H1 (cell line): ENCODE measurements at regions not wholly inside any gene's neighbourhood (a gene's known extent, or its start where the extent isn't known, plus 50 kb on each side); places are given as distances from the start of the nearest gene placed in this dataset.

Experiments used
- CTCF ChIA-PET: fragments of 300-600 bp; sonication (Branson Sonifier 250); formaldehyde crosslinking; loops from one replicate; lab custom pipeline; 2021; ENCODE audit not compliant: partially characterized antibody; lab: Charles Lee
- POLR2A ChIA-PET: fragments of 300-600 bp; sonication (Branson Sonifier 250); formaldehyde crosslinking; loops from one replicate; lab custom pipeline; 2021; ENCODE audit warnings: inconsistent platforms; ENCODE audit not compliant: partially characterized antibody; lab: Charles Lee
- DNase-seq, 2 experiments: peaks; one replicate each; pipeline versions ENCODE4 v3.0.0 to v3.0.0-alpha.2; 2010 to 2022; ENCODE audit warnings: low spot score in 2 of 2, low read depth in 1 of 2, mixed read lengths in 1 of 2
- FAIRE-seq: peaks from 2 replicates; lab custom pipeline; 2011; peaks lifted over from hg19 to GRCh38; lab: Jason Lieb, UNC
- H2AFZ ChIP-seq: 2 replicates; pipeline ENCODE4 v1.8.1; 2012; ENCODE audit warnings: low read length, inconsistent platforms
- H2AK5ac ChIP-seq: 2 replicates; pipeline ENCODE4 v1.6.1; 2013; ENCODE audit warnings: low read depth, low read length
- H2BK120ac ChIP-seq: replicated peaks from 2 replicates; pipeline ENCODE3; 2013; ENCODE audit warnings: low read depth, low read length, inconsistent platforms
- H2BK12ac ChIP-seq: 2 replicates; pipeline ENCODE4 v1.6.1; 2013; ENCODE audit warnings: low read depth, low read length
- H2BK15ac ChIP-seq: 2 replicates; pipeline ENCODE4 v1.6.1; 2013; ENCODE audit warnings: low read length
- H2BK20ac ChIP-seq: 2 replicates; pipeline ENCODE4 v1.6.1; 2013; ENCODE audit warnings: low read length
- H2BK5ac ChIP-seq: 2 replicates; pipeline ENCODE4 v1.6.1; 2013; ENCODE audit warnings: low read depth, low read length
- H3K14ac ChIP-seq: 2 replicates; pipeline ENCODE4 v1.6.1; 2013; ENCODE audit warnings: inconsistent platforms; ENCODE audit not compliant: insufficient read length
- H3K18ac ChIP-seq: 2 replicates; pipeline ENCODE4 v1.6.1; 2013; ENCODE audit warnings: low read length; ENCODE audit errors: extremely low read depth
- H3K23ac ChIP-seq: 2 replicates; pipeline ENCODE4 v1.6.1; 2013; ENCODE audit warnings: inconsistent platforms; ENCODE audit not compliant: insufficient read length
- H3K23me2 ChIP-seq: 2 replicates; pipeline ENCODE4 v1.6.1; 2013; ENCODE audit warnings: low read depth, low read length
- H3K27ac ChIP-seq: 2 replicates; pipeline ENCODE4 v1.6.1; 2011; ENCODE audit warnings: low read depth, low read length, inconsistent platforms
- H3K27me3 ChIP-seq, 4 experiments: replicated peaks in 1 of 4; 1 replicate in 1 of 4; 2 replicates in 3 of 4; pipeline versions ENCODE4 v1.6.1 to v1.8.1; 2011 to 2013; ENCODE audit warnings: low read length in 3 of 4, mild to moderate bottlenecking in 3 of 4, inconsistent platforms in 2 of 4, mixed read lengths in 2 of 4, moderate library complexity in 1 of 4; ENCODE audit not compliant: control insufficient read depth in 3 of 4, insufficient read depth in 3 of 4; ENCODE audit errors: extremely low read depth in 1 of 4
- H3K36me3 ChIP-seq, 4 experiments: 2 replicates each; pipeline versions ENCODE4 v1.6.1 to v1.8.1; 2011 to 2013; ENCODE audit warnings: mild to moderate bottlenecking in 4 of 4, low read length in 3 of 4, moderate library complexity in 2 of 4, control low read depth in 1 of 4, inconsistent platforms in 1 of 4; ENCODE audit not compliant: insufficient read depth in 4 of 4, control insufficient read depth in 2 of 4
- H3K4ac ChIP-seq: replicated peaks from 2 replicates; pipeline ENCODE3; 2013; ENCODE audit warnings: low read length, low read depth, mixed read lengths, inconsistent platforms; ENCODE audit not compliant: insufficient read length
- H3K4me1 ChIP-seq, 4 experiments: replicated peaks in 1 of 4; 1 replicate in 1 of 4; 2 replicates in 3 of 4; pipeline versions ENCODE4 v1.6.1 to v1.8.1; 2011 to 2013; ENCODE audit warnings: low read length in 3 of 4, inconsistent platforms in 2 of 4, mixed read lengths in 1 of 4; ENCODE audit not compliant: insufficient read depth in 4 of 4, control insufficient read depth in 3 of 4
- H3K4me2 ChIP-seq, 2 experiments: 2 replicates each; pipeline versions ENCODE4 v1.6.1 to v1.8.1; 2011 to 2013; ENCODE audit warnings: low read depth in 2 of 2, low read length in 2 of 2, control low read depth in 1 of 2, inconsistent platforms in 1 of 2, mild to moderate bottlenecking in 1 of 2; ENCODE audit not compliant: insufficient read depth in 1 of 2
- H3K4me3 ChIP-seq, 4 experiments: fragments of 200-600, 300-600 bp in 1 of 4; sonication (generic), shearing (Covaris generic), sonication (Bioruptor Twin) in 1 of 4; 2 replicates each; pipeline versions ENCODE4 v1.5.1 to v1.8.1; 2011 to 2016; ENCODE audit warnings: low read length in 4 of 4, low read depth in 3 of 4, control low read depth in 2 of 4, inconsistent platforms in 2 of 4, mild to moderate bottlenecking in 2 of 4, mixed read lengths in 1 of 4, moderate library complexity in 1 of 4; ENCODE audit not compliant: insufficient read depth in 2 of 4; ENCODE audit errors: extremely low read depth in 1 of 4
- H3K56ac ChIP-seq: replicated peaks from 2 replicates; pipeline ENCODE3; 2013; ENCODE audit warnings: low read depth, mild to moderate bottlenecking, mixed read lengths, low read length, inconsistent platforms; ENCODE audit not compliant: insufficient read length
- H3K79me1 ChIP-seq: 2 replicates; pipeline ENCODE4 v1.6.1; 2013; ENCODE audit warnings: low read depth, low read length, control low read depth
- H3K79me2 ChIP-seq, 2 experiments: 2 replicates each; pipeline versions ENCODE4 v1.6.1 to v1.8.1; 2012 to 2013; ENCODE audit warnings: low read length in 2 of 2, mild to moderate bottlenecking in 2 of 2, inconsistent platforms in 1 of 2; ENCODE audit not compliant: insufficient read depth in 2 of 2, control insufficient read depth in 1 of 2
- H3K9ac ChIP-seq, 4 experiments: replicated peaks in 1 of 4; 1 replicate in 1 of 4; 2 replicates in 3 of 4; pipeline versions ENCODE4 v1.6.1 to v1.8.1; 2011 to 2013; ENCODE audit warnings: low read depth in 3 of 4, low read length in 3 of 4, control low read depth in 2 of 4, mild to moderate bottlenecking in 2 of 4, moderate library complexity in 2 of 4, inconsistent platforms in 1 of 4; ENCODE audit errors: extremely low read depth in 1 of 4
- H3K9me3 ChIP-seq, 2 experiments: 2 replicates each; pipeline versions ENCODE4 v1.6.1 to v1.8.1; 2012 to 2013; ENCODE audit warnings: mild to moderate bottlenecking in 2 of 2, moderate library complexity in 2 of 2, control low read depth in 1 of 2, inconsistent platforms in 1 of 2, low read depth in 1 of 2, low read length in 1 of 2, mixed read lengths in 1 of 2; ENCODE audit not compliant: insufficient read depth in 2 of 2
- H4K20me1 ChIP-seq, 2 experiments: replicated peaks in 1 of 2; 2 replicates each; pipeline versions ENCODE3 to v1.8.1; 2011 to 2013; ENCODE audit warnings: inconsistent platforms in 2 of 2, low read length in 2 of 2, mild to moderate bottlenecking in 1 of 2; ENCODE audit not compliant: insufficient read depth in 2 of 2, control insufficient read depth in 1 of 2
- H4K5ac ChIP-seq: 2 replicates; pipeline ENCODE4 v1.6.1; 2013; ENCODE audit warnings: low read length, low read depth, mixed read lengths, inconsistent platforms; ENCODE audit not compliant: insufficient read length
- H4K8ac ChIP-seq: 2 replicates; pipeline ENCODE4 v1.8.0; 2013; ENCODE audit warnings: mild to moderate bottlenecking, moderate library complexity, low read length, inconsistent platforms; ENCODE audit not compliant: insufficient read depth; ENCODE audit errors: extremely low read depth
- H4K91ac ChIP-seq: replicated peaks from 2 replicates; pipeline ENCODE3; 2013; ENCODE audit warnings: low read length, mixed read lengths, inconsistent platforms; ENCODE audit not compliant: insufficient read length
- EGR1 ChIP-seq: IDR thresholded peaks from 2 replicates; pipeline ENCODE4 v1.6.1; 2011; ENCODE audit warnings: low read depth, low read length, borderline replicate concordance
- RXRA ChIP-seq: IDR thresholded peaks from 2 replicates; pipeline ENCODE4 v1.6.1; 2011; ENCODE audit warnings: low read depth, mild to moderate bottlenecking, low read length, moderate library complexity; ENCODE audit not compliant: insufficient read depth
- SAP30 ChIP-seq: fragments of 300-600 bp; sonication (generic); IDR thresholded peaks from 2 replicates; pipeline ENCODE4 v1.7.1; 2012; ENCODE audit warnings: low read length, moderate library complexity, mild to moderate bottlenecking, inconsistent platforms; ENCODE audit not compliant: insufficient read depth, insufficient replicate concordance
- SIN3A ChIP-seq, 2 experiments: IDR thresholded peaks in 1 of 2; conservative IDR thresholded peaks in 1 of 2; 2 replicates each; pipeline ENCODE4 v1.6.1; 2011 to 2012; ENCODE audit warnings: low read length in 2 of 2, improper control_type of control experiment in 1 of 2, low read depth in 1 of 2, mild to moderate bottlenecking in 1 of 2
- SP1 ChIP-seq: IDR thresholded peaks from 2 replicates; pipeline ENCODE4 v1.6.1; 2011; ENCODE audit warnings: low read depth, low read length
- ZNF274 ChIP-seq: IDR thresholded peaks from 2 replicates; pipeline ENCODE4 v1.7.0; 2012; ENCODE audit warnings: low read length, borderline replicate concordance; ENCODE audit errors: extremely low read depth
- WGBS, 2 experiments: shearing (Covaris generic) in 1 of 2; methylation state at CpG; one replicate each; pipeline versions ENCODE4 v1.1.6 to v1.1.7; 2013 to 2015; ENCODE audit warnings: low lambda C conversion rate in 2 of 2, mixed read lengths in 2 of 2, inconsistent platforms in 1 of 2, low coverage in 1 of 2, missing lambda C conversion rate in 1 of 2; ENCODE audit not compliant: insufficient replicate concordance in 2 of 2, insufficient coverage in 1 of 2, insufficient read length in 1 of 2; ENCODE audit errors: extremely low coverage in 1 of 2, missing lambda C conversion rate in 1 of 2; 5-methylcytosine and 5-hydroxymethylcytosine counted together
- TF ChIP-seq, protein P1 (sequence below): IDR thresholded peaks from 2 replicates; pipeline ENCODE4 v1.6.1; 2012; ENCODE audit warnings: inconsistent platforms

DNA sequence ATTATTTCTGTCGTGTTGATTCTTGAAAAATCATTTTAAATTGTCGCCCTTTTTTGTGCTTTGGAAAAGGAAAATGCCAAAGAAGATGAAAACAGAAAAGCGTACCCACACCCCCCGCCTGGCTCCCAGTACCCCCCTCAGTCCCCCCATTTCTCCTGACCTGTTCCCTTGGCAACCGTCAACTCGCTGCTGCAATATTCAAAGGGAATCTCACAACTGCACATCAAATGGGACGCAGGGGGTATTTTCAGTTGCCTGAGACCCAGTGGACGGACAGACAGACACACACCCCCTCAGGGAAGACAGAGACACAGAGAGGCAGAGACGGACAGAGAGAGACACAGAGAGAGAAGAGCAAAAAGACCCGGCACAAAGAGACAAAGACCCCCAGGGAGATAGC is 83.5 kb upstream of the PRR20G start:
- Histone ChIP-seq H3K4me3 (no peak overlapping the region), H3K4ac (no peak overlapping the region), H3K79me2 (no peaks in the 10 kb centered on the region), H2BK20ac (no peak overlapping the region), H3K56ac (no peak overlapping the region), H3K36me3 (no peaks in the 10 kb centered on the region; a peak in 2 of 8 replicates), H2BK120ac (no peak overlapping the region), H3K27me3 (no peaks in the 10 kb centered on the region), H3K79me1 (no peaks in the 10 kb centered on the region), H3K23me2 (no peaks in the 10 kb centered on the region), H3K23ac (no peak overlapping the region), H3K18ac (no peak overlapping the region), H4K20me1 (no peaks in the 10 kb centered on the region), H2BK15ac (no peak overlapping the region), H2AFZ (no peak overlapping the region), H2BK12ac (no peak overlapping the region), H3K4me1 (peaks cover 0 to 8% (median 0%) of the 10 kb centered on the region in 4 experiments; a peak in 2 of 7 replicates), H3K9ac (no peak overlapping the region), H3K14ac (no peak overlapping the region), H4K5ac (no peak overlapping the region), H3K27ac (no peak overlapping the region), H3K9me3 (no peaks in the 10 kb centered on the region), H4K91ac (no peak overlapping the region), H4K8ac (no peak overlapping the region), H3K4me2 (no peak overlapping the region), H2AK5ac (no peak overlapping the region), H2BK5ac (no peak overlapping the region)
- no peak for DNase-seq
- WGBS, 2 experiments, result 87% methylated on average over 10 of the region's 10 CpGs; no CpG with 5 or more reads in 1 of the 2 experiments
- ChIA-PET CTCF (no interaction called here), POLR2A (no interaction called here)
- no peak for FAIRE-seq
- TF ChIP-seq ZNF274 (no peak), EGR1 (no peak), SP1 (no peak), SIN3A (conservative IDR thresholded peaks at IDR 0.05 in 1 of 2, IDR thresholded peaks at IDR 0.05 in 1 of 2; ENCODE audit: low read depth in 1 of 2, low read length in 2 of 2) (no peak), RXRA (no peak), SAP30 (no peak)
- TF ChIP-seq, protein P1, sequence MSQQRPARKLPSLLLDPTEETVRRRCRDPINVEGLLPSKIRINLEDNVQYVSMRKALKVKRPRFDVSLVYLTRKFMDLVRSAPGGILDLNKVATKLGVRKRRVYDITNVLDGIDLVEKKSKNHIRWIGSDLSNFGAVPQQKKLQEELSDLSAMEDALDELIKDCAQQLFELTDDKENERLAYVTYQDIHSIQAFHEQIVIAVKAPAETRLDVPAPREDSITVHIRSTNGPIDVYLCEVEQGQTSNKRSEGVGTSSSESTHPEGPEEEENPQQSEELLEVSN, result no peak
